Hematopoietic multipotent progenitor cell treated with erythropoietin and hydrocortisone succinate and interleukin-3 and kit ligand, for 8 days (in vitro differentiated cells): ENCODE measurements at regions not wholly inside any gene's neighbourhood (a gene's known extent, or its start where the extent isn't known, plus 50 kb on each side); places are given as distances from the start of the nearest gene placed in this dataset.
"Not testable (repeated sequence)": the region's sequence is repeated elsewhere in the genome, so short reads cannot be mapped to it uniquely, and the experiment has no call there.

Source experiments
- DNase-seq: peaks from one replicate; pipeline ENCODE4 v3.0.0-alpha.2; 2015

GRCh38 chr2:82137441-82137840 is 1832.9 kb upstream of the LRRTM1 start:
- no peak for DNase-seq

GRCh38 chr2:82128051-82128450 is 1823.5 kb upstream of the LRRTM1 start:
- DNase-seq = no peak

GRCh38 chr2:82124629-82125028 is 1820.1 kb upstream of the LRRTM1 start:
- DNase-seq = peak; percentile 13

GRCh38 chr2:82120654-82121053 is 1816.1 kb upstream of the LRRTM1 start:
- DNase-seq = no peak

- DNase-seq = no peak
Observed at GRCh38 chr2:82120115-82120514, 1815.6 kb upstream of the LRRTM1 start.

GRCh38 chr2:82109418-82109817 is 1804.9 kb upstream of the LRRTM1 start:
- DNase-seq = no peak

GRCh38 chr2:82098617-82099016 is 1794.1 kb upstream of the LRRTM1 start:
- no peak for DNase-seq

- no peak for DNase-seq
Observed at GRCh38 chr2:82089518-82089917, 1785.0 kb upstream of the LRRTM1 start.

- DNase-seq = no peak
Observed at GRCh38 chr2:82084679-82085392, 1780.3 kb upstream of the LRRTM1 start.

- no peak for DNase-seq
Observed at GRCh38 chr2:82075875-82076274, 1771.3 kb upstream of the LRRTM1 start.

- DNase-seq = no peak
Observed at GRCh38 chr2:82062463-82062862, 1757.9 kb upstream of the LRRTM1 start.

- peak; percentile 2 for DNase-seq
Observed at GRCh38 chr2:82055846-82056245, 1751.3 kb upstream of the LRRTM1 start.

- DNase-seq = no peak
Observed at GRCh38 chr2:82043867-82044266, 1739.3 kb upstream of the LRRTM1 start.

- no peak for DNase-seq
Observed at GRCh38 chr2:82027921-82028615, 1723.5 kb upstream of the LRRTM1 start.

GRCh38 chr2:82023710-82024109 is 1719.2 kb upstream of the LRRTM1 start:
- no peak for DNase-seq

- DNase-seq = no peak
Observed at GRCh38 chr2:82013641-82014040, 1709.1 kb upstream of the LRRTM1 start.

GRCh38 chr2:82007071-82007664 is 1702.6 kb upstream of the LRRTM1 start:
- no peak for DNase-seq

- not testable (repeated sequence) for DNase-seq
Observed at GRCh38 chr2:82005889-82006288, 1701.3 kb upstream of the LRRTM1 start.

- no peak for DNase-seq
Observed at GRCh38 chr2:82001614-82002013, 1697.1 kb upstream of the LRRTM1 start.

- no peak for DNase-seq
Observed at GRCh38 chr2:82000606-82001005, 1696.1 kb upstream of the LRRTM1 start.

- no peak for DNase-seq
Observed at GRCh38 chr2:81996332-81996731, 1691.8 kb upstream of the LRRTM1 start.

- DNase-seq = no peak
Observed at GRCh38 chr2:81991282-81991681, 1686.7 kb upstream of the LRRTM1 start.

GRCh38 chr2:81987370-81987769 is 1682.8 kb upstream of the LRRTM1 start:
- no peak for DNase-seq

GRCh38 chr2:81984969-81985637 is 1680.6 kb upstream of the LRRTM1 start:
- no peak for DNase-seq
